ENCODE measurements at regions not wholly inside any gene's neighbourhood (a gene's known extent, or its start where the extent isn't known, plus 50 kb on each side); places are given as distances from the start of the nearest gene placed in this dataset.
"Not testable (repeated sequence)": the region's sequence is repeated elsewhere in the genome, so short reads cannot be mapped to it uniquely, and the experiment has no call there.

DNA sequence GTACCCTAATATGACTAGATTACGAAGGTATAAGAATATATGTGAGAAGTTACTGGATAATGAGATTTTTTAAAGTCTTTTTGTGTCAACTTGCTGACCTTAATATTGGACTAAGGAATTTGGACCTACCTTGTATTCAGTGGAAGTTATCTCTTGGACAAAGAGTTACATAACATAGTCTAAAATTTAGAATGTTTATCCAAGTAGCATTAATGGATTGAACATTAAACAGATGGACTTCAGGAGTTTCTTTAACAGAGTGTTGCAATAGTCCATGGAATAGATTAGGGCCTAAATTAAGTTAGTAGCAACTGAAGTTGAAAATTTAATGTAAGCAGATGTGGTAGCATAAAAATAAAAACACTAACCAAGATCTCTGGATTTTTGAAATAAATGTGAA is 266.4 kb downstream of the PYDC2 start:
- Histone ChIP-seq H3K4me1 (no peaks in the 10 kb centered on the region), H3K36me3 (replicated peaks) (no peaks in the 10 kb centered on the region), H3K4me3 (no peak overlapping the region), H3K27me3 (ENCODE audit: low read depth) (no peaks in the 10 kb centered on the region), H3K9me3 (no peaks in the 10 kb centered on the region)
- no peak for DNase-seq (ENCODE audit: low spot score in 2 of 2)
- in situ Hi-C loops (cut with MboI; ENCODE audit: low sequenced_read_pairs): no loop called here

DNA sequence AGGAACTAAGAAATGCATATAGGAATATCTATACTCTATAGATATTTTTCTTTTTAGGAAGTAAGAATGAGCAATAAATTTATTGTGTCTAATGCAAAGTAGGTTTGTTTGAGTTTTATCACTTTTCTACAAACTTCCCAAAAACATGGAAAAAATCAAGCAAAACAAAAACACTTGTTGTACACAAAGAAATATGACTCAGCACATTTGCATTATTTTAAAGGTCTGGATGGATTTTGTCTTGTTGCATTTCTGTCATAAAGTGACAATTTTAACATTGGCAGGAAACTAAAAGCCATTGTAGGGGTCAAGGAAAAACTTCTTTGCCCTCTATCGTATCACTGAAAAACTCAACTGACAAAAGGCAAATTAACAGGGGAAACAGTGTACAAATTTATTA is 267.2 kb downstream of the PYDC2 start:
- no peaks in the 10 kb centered on the region for H3K4me1 ChIP-seq
- no peak for DNase-seq (ENCODE audit: low spot score in 2 of 2)
- no peak overlapping the region for H3K4me3 ChIP-seq
- in situ Hi-C loops (cut with MboI; ENCODE audit: low sequenced_read_pairs): no loop called here
- no peaks in the 10 kb centered on the region for H3K9me3 ChIP-seq
- H3K27me3 ChIP-seq (ENCODE audit: low read depth): no peaks in the 10 kb centered on the region
- H3K36me3 ChIP-seq (replicated peaks): no peaks in the 10 kb centered on the region

DNA sequence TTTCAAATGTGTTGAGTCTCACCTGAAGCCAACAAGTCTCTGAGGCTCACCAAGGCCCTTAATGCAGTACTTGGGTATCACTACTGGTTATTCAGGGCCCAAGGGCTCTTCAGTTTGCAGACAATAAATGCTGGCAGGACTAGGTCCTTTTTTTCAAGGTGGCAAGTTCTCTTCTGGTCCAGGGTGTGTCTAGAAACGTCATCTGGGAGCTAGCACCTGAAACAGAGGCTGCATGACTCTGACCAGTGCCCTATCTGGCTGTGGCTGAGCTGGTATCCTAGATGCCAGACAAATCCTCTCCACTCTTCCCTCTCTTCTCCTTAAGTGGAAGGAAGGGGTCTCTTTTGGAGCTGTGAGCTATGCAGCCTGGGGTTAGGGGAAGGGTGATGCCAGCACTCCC is 276.8 kb downstream of the PYDC2 start:
- H3K4me3 ChIP-seq: no peak overlapping the region
- no peaks in the 10 kb centered on the region for H3K27me3 ChIP-seq (ENCODE audit: low read depth)
- in situ Hi-C loops (cut with MboI; ENCODE audit: low sequenced_read_pairs): no loop called here
- H3K36me3 ChIP-seq (replicated peaks): no peaks in the 10 kb centered on the region
- H3K9me3 ChIP-seq: no peaks in the 10 kb centered on the region
- DNase-seq (ENCODE audit: low spot score in 2 of 2): no peak
- no peaks in the 10 kb centered on the region for H3K4me1 ChIP-seq

DNA sequence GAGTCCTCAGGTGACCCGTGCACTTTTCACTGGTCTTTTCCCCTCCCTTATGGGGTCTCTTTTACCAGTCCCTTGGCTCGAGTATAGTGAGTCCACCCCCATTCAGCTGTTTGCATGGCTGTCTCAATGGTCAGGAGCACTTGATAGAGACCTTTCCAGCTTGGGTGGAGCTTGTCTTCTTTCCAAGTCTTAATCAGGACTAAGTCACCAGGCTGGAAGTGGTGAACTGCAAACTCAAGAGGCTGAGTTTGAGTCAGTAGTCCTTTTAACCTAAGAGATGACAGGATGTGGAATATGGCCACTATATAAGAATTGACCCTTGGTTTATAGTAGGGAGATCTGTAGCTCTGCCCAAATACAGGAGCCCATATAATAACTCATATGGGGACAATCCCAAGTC is 279.7 kb downstream of the PYDC2 start:
- Histone ChIP-seq H3K9me3 (no peaks in the 10 kb centered on the region), H3K4me3 (no peak overlapping the region), H3K27me3 (ENCODE audit: low read depth) (no peaks in the 10 kb centered on the region), H3K4me1 (no peaks in the 10 kb centered on the region), H3K36me3 (replicated peaks) (no peaks in the 10 kb centered on the region)
- in situ Hi-C loops (cut with MboI; ENCODE audit: low sequenced_read_pairs): no loop called here
- no peak for DNase-seq (ENCODE audit: low spot score in 2 of 2)

DNA sequence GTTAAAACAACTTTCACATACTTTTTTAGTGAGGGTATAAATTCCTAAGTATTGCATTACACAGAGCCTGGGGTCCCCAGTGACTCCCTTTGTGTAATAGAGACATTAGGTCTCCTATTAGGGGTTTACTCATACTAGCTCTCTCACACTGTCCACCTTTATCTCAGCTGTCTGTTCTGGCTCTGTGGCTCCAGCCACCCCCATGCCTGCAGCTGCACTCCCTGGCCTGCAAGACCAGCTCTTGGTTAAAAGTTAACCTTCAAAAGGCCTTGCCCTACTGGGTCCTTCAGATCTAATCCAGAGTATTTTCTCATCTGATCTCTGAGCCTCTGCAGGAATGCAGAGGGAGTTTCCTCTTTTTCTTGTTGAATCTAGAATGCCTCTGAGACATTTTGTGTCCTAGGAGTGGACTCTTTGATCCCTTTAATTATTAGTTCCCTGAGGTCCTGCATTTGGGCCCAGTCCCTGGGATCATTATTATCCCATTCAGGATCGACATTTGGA is 280.9 kb downstream of the PYDC2 start:
- H3K4me1 ChIP-seq; in situ Hi-C loops (cut with MboI; ENCODE audit: low sequenced_read_pairs); H3K4me3 ChIP-seq; H3K27me3 ChIP-seq (ENCODE audit: low read depth); H3K36me3 ChIP-seq (replicated peaks); H3K9me3 ChIP-seq; DNase-seq (ENCODE audit: low spot score in 2 of 2): not testable (repeated sequence)

DNA sequence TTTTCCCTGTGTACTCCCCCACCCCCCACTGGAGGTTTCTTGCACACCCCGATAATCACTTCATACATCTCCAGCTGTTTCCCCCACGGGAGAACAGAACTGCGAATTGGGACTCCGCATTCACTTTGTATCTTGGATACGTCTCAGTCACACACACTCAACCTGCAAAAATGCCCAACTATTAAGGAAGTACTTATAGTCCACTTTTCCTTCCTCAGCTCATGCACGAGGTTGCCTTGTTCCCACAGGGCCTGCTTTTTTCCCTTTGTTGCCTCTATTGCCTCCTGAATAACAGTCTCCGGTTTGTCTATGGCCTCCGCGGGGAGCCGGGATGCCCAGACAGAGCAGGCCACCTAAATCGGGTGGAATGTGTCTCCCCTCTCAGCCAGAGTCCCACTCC is 282.3 kb downstream of the PYDC2 start:
- H3K4me3 ChIP-seq: no peak overlapping the region
- no peaks in the 10 kb centered on the region for H3K9me3 ChIP-seq
- in situ Hi-C loops (cut with MboI; ENCODE audit: low sequenced_read_pairs): no loop called here
- no peaks in the 10 kb centered on the region for H3K27me3 ChIP-seq (ENCODE audit: low read depth)
- DNase-seq (ENCODE audit: low spot score in 2 of 2): no peak
- H3K36me3 ChIP-seq (replicated peaks): no peaks in the 10 kb centered on the region
- no peaks in the 10 kb centered on the region for H3K4me1 ChIP-seq

DNA sequence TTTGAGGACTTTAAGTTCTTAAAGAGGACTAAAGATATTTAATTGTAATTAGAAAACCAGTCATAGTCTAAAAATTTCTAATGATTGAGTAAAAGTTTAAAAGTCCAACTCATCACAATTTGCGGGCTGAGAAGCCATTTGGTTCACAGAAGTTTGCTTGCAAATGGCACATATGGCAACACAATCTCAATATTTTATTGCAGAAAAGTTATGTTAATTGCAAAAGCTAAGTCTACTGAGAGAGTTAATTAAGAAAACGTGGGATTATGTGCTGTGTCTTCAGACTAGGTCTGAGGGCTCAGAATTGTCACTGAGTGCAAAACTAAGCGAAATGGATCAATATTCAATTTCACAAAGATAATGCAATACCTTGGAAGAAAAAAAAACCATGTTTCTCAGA is 289.7 kb downstream of the PYDC2 start:
- no peaks in the 10 kb centered on the region for H3K9me3 ChIP-seq
- H3K4me3 ChIP-seq: no peak overlapping the region
- no peaks in the 10 kb centered on the region for H3K4me1 ChIP-seq
- in situ Hi-C loops (cut with MboI; ENCODE audit: low sequenced_read_pairs): no loop called here
- no peak for DNase-seq (ENCODE audit: low spot score in 2 of 2)
- no peaks in the 10 kb centered on the region for H3K36me3 ChIP-seq (replicated peaks)
- no peaks in the 10 kb centered on the region for H3K27me3 ChIP-seq (ENCODE audit: low read depth)

DNA sequence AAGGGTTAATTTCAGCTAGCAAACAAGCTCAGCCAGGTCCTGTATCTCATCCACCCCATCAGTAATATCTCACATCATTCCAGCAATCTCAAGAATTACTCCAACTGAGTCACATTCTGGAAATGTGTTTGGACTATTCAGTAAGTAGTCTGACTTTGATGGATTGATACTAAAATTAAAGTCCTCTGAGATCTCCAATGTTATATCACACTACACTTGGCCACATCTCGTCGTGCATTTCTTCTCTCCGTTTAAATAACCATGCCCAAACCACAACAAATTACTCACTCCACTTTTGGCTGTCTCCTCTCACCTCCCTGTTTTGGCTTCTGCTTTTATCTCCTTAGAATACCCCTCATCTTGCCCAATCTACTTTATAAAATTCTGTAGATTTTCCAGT is 292.2 kb downstream of the PYDC2 start:
- Histone ChIP-seq H3K4me3 (no peak overlapping the region), H3K9me3 (no peaks in the 10 kb centered on the region), H3K4me1 (no peaks in the 10 kb centered on the region), H3K36me3 (replicated peaks) (no peaks in the 10 kb centered on the region), H3K27me3 (ENCODE audit: low read depth) (no peaks in the 10 kb centered on the region)
- in situ Hi-C loops (cut with MboI; ENCODE audit: low sequenced_read_pairs): no loop called here
- no peak for DNase-seq (ENCODE audit: low spot score in 2 of 2)

DNA sequence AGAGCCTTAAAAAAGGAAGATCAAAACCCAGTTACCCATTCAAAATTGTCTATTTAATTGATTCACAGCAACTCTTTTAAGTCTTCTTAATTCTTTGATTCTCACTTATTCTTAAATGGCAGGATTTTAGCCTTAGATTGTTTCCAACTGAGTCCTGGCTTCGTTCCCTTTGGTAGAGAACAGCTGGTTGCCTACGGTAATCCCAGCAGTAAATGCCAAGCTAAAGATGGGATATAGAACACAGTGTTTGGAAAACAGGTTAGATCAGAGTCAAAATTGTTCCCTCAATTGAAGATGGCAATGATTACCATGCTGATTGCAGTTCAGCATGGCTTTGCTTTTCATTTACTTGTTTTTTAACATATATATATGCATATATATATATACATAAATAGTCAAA is 300.9 kb downstream of the PYDC2 start:
- Histone ChIP-seq H3K9me3 (no peaks in the 10 kb centered on the region), H3K27me3 (ENCODE audit: low read depth) (no peaks in the 10 kb centered on the region), H3K4me1 (peaks cover 18% of the 10 kb centered on the region), H3K4me3 (no peak overlapping the region), H3K36me3 (replicated peaks) (no peaks in the 10 kb centered on the region)
- in situ Hi-C loops (cut with MboI; ENCODE audit: low sequenced_read_pairs): no loop called here
- no peak for DNase-seq (ENCODE audit: low spot score in 2 of 2)

DNA sequence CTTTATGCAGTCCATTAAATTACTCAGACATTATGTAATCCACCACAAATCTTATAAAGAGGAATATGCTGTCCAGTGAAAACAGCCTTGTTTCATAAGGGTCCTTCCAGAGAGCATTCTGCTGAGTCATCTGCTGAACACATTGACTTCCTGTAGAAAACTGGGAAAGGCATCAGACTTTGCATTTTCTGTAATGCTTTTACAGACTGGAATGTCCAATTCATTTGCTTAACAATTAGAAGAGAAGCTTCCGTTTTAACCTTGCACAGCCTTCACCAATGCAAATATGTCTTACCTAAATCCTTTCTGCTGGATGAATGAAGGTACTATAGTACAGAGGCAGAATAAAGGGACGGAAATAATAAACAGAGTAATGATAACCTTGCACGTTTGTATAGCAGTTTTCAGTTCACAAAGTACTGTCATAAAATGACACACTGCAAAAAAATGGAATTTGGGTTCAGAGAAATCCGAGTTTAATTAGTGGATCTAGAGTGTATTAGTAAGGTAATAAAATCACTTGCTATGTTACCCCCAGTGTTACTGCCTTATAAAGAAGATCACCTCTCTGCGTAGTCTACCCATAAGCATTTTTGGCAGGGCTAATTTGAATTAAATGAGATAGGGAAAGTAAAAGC is 301.5 kb downstream of the PYDC2 start:
- H3K4me3 ChIP-seq: no peak overlapping the region
- H3K4me1 ChIP-seq: peaks cover 18% of the 10 kb centered on the region
- H3K9me3 ChIP-seq: no peaks in the 10 kb centered on the region
- no peaks in the 10 kb centered on the region for H3K27me3 ChIP-seq (ENCODE audit: low read depth)
- H3K36me3 ChIP-seq (replicated peaks): no peaks in the 10 kb centered on the region
- in situ Hi-C loops (cut with MboI; ENCODE audit: low sequenced_read_pairs): no loop called here
- DNase-seq (ENCODE audit: low spot score in 2 of 2): peak; percentile 57 to 98

DNA sequence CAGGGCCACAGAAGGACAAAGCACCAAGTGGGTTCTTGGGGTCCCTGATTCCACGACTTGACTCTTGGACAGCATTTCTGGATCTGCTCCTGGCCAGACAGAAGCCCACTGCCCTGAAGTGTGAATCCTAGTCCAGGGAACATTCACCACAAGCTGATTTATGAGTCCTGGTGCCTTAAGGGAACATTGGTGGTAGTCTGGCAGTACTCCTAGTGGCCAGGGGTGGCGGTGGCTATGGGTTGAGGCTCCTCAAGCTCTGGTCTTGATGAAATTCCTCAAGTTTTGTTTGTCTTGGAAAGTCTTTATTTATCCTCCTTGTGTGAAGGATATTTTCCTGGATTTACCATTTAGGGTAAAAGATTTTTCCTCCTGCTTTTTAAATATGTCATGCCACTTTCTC is 307.5 kb downstream of the PYDC2 start:
- in situ Hi-C loops (cut with MboI; ENCODE audit: low sequenced_read_pairs): no loop called here
- H3K36me3 ChIP-seq (replicated peaks): no peaks in the 10 kb centered on the region
- H3K9me3 ChIP-seq: no peaks in the 10 kb centered on the region
- peak in 1 of 2 experiments; percentile 18 for DNase-seq (ENCODE audit: low spot score in 2 of 2)
- H3K27me3 ChIP-seq (ENCODE audit: low read depth): no peaks in the 10 kb centered on the region
- H3K4me1 ChIP-seq: peaks cover 5% of the 10 kb centered on the region; the same call in 1 of the 2 replicates
- no peak overlapping the region for H3K4me3 ChIP-seq

DNA sequence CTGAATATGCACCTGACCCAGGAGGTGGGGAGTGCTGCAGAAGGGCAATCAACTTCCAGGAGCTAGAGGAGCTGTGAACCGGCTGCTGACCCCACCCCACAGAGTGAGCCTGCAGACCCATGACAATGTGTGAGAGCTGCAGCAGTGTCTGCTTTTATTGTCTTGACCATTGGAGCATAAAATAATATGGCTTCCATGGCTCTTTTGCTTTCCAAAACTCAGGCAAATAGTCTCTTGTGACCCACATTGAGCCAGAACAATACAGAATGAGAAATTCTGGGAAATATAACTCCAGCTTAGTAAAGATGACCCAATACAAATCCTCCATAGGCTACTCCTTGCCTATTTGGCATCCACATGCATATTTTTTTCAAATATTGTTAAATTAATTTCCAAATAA is 309.6 kb downstream of the PYDC2 start:
- Histone ChIP-seq H3K9me3 (no peaks in the 10 kb centered on the region), H3K4me1 (no peaks in the 10 kb centered on the region), H3K27me3 (ENCODE audit: low read depth) (no peaks in the 10 kb centered on the region), H3K36me3 (replicated peaks) (no peaks in the 10 kb centered on the region), H3K4me3 (no peak overlapping the region)
- no peak for DNase-seq (ENCODE audit: low spot score in 2 of 2)
- in situ Hi-C loops (cut with MboI; ENCODE audit: low sequenced_read_pairs): no loop called here

DNA sequence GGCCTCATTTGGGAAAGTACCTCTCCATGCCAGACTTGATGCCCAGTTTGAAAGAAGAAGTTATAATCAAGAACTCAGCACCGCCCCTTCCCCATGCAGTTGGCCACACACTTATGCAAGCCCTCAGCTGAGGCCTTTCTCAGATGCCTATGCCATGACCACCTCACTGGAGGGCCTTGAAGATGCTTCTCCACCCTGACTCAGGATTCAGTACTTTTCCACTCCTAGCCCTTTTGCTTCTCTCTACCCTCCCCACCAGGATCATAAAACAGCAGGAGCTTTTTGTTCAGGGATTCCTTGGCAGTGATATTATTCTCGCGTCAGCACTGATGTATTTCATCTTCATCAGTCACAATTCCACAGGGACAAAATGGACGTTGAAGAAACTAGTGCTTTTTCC is 313.5 kb downstream of the PYDC2 start:
- Histone ChIP-seq H3K36me3 (replicated peaks) (no peaks in the 10 kb centered on the region), H3K27me3 (ENCODE audit: low read depth) (no peaks in the 10 kb centered on the region), H3K9me3 (peaks cover 7% of the 10 kb centered on the region; the same call in 1 of the 2 replicates), H3K4me3 (no peak overlapping the region), H3K4me1 (peaks cover 3% of the 10 kb centered on the region)
- in situ Hi-C loops (cut with MboI; ENCODE audit: low sequenced_read_pairs): no loop called here
- DNase-seq (ENCODE audit: low spot score in 2 of 2): no peak

DNA sequence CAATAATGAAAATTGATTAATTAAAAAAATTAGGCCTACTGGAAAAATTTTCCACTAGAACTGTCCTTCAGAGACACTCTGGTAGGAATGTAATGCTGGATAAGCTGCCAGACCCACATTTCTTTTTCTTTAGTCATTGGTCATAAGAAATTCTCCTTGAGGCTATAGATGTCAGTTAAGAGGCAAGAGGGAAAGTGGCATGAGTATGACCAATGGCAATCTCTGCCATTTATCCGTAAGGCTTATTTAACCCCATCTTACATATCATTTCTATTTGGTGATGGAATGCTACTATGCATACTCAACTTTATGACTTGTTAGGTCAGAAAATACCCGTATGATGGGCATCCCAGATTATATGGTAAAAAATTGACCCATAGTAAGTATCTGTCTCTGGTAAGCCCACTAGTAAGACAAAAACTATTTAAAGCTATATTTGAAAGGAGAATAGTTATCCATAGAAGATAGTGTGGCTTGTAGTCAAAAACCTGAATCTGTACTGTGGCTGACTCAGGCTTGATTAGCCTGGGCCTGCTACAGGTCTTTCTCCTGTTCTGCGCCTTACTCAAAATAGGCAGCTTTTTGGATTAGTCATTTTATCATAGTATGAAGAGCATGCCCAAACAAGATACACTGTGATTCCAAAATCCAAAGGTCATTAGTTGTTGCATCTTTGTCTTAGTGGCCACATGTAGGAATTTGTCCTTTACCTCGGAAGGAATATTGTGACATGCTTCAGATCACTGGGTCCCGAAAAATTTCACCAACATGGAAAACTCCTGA is 314.7 kb downstream of the PYDC2 start:
- Histone ChIP-seq H3K27me3 (ENCODE audit: low read depth) (no peaks in the 10 kb centered on the region), H3K4me3 (no peak overlapping the region), H3K9me3 (peaks cover 7% of the 10 kb centered on the region; the same call in 1 of the 2 replicates), H3K4me1 (peaks cover 8% of the 10 kb centered on the region), H3K36me3 (replicated peaks) (no peaks in the 10 kb centered on the region)
- in situ Hi-C loops (cut with MboI; ENCODE audit: low sequenced_read_pairs): no loop called here
- no peak for DNase-seq (ENCODE audit: low spot score in 2 of 2)
